K562 (cell line): ENCODE measurements at regions not wholly inside any gene's neighbourhood (a gene's known extent, or its start where the extent isn't known, plus 50 kb on each side); places are given as distances from the start of the nearest gene placed in this dataset.

ENCODE experiments used
- GTF3C2 ChIP-seq: IDR thresholded peaks from 3 replicates; pipeline ENCODE4 v1.6.1; 2011; ENCODE audit warnings: borderline replicate concordance, mild to moderate bottlenecking, moderate library complexity; ENCODE audit not compliant: insufficient read length; ENCODE audit errors: extremely low read depth
- HNRNPH1 ChIP-seq: fragments of 200-400 bp; formaldehyde crosslinking; optimal IDR thresholded peaks from 2 replicates; pipeline ENCODE3; 2017; ENCODE audit warnings: low read depth, mild to moderate bottlenecking, low read length, moderate library complexity
- ZNF592 ChIP-seq: fragments of 450-650 bp; IDR thresholded peaks from 2 replicates; pipeline ENCODE4 v1.6.1; 2017; ENCODE audit warnings: antibody characterized with exemption, mild to moderate bottlenecking
- ZNF655 ChIP-seq: fragments of 250-450 bp; sonication (Bioruptor Pico); IDR thresholded peaks from 2 replicates; pipeline ENCODE4 v1.5.0; 2021

GRCh38 chr2:217438136-217438535 is 564.7 kb downstream of the TNS1 start (continued):
- no peak for TF ChIP-seq GTF3C2
- no peak for TF ChIP-seq ZNF592
- TF ChIP-seq ZNF655, result no peak
- TF ChIP-seq HNRNPH1, result no peak
